A172 (cell line): ENCODE measurements at regions not wholly inside any gene's neighbourhood (a gene's known extent, or its start where the extent isn't known, plus 50 kb on each side); places are given as distances from the start of the nearest gene placed in this dataset.

Source experiments
- DNase-seq: peaks from one replicate; pipeline ENCODE4 v3.0.0-alpha.2; 2015; ENCODE audit warnings: low spot score

DNA sequence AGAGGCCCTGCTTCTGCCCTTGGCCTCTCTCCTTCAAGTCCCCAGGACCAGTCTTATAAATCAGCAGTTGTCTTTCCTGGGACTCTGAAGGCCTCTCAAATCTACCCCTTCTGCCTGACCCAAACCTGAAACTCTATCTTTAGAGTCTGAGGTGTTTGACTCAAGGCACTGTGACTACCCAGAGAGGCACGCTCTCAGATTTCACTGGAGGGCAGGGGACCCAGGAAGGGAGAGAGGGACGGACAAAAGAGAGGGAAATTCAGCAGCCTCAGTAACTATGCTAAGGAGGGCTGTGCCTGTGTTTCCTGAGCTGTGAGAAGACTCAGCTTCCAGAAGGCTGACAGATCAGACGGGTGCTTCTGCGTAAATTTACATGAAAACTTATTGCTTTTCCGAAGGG is 217.8 kb downstream of the HAUS1 start:
- DNase-seq, result no peak

DNA sequence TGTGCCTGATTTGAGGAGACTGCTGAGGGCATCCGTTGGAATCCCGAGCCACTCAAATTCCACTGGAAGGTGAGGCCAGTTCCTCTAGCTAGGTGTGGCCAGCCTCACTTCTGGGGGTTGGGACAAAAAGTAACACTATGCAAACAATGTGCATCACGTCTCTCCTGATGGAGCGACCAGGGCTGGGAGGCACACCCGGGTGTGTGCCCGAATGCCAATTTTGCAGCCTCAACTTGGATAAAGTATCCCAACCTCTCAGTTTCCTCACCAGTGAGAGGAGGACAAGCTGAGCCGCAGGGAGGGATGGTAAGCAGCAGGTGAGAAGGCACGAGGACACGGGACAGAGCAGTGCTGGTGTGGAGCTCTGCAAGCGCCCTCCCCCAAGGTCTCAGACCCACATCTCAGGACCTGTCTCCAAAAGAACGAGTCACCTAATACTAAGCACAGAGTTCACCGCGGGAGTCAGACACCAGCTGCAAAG is 218.3 kb downstream of the HAUS1 start:
- DNase-seq, result peak; percentile 2

DNA sequence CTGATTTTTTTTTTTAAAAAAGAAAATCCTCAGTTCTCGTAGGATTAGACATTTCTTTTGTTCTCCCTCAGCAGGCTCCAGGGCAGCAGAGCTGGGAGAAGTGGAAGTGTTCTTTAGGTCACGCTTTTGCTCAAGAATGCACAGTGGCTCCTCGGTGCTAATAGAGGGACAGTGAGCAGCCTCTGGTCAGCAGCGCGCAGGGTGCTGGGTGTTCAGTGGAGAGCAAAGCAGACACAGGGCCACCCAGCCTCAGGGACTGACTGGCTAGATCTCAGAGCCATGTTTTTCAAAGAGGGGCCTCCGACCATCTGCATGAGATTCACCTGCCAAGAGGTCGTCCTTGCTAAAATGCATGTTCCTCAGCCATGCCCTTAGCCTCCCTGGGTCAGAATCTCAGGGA is 218.8 kb downstream of the HAUS1 start:
- DNase-seq, result no peak

- peak; percentile 39 for DNase-seq
These were observed 220.1 kb downstream of the HAUS1 start for GRCh38 chr18:46324087-46324955.

GRCh38 chr18:46325895-46326294 is 221.7 kb downstream of the HAUS1 start:
- DNase-seq, result no peak

DNA sequence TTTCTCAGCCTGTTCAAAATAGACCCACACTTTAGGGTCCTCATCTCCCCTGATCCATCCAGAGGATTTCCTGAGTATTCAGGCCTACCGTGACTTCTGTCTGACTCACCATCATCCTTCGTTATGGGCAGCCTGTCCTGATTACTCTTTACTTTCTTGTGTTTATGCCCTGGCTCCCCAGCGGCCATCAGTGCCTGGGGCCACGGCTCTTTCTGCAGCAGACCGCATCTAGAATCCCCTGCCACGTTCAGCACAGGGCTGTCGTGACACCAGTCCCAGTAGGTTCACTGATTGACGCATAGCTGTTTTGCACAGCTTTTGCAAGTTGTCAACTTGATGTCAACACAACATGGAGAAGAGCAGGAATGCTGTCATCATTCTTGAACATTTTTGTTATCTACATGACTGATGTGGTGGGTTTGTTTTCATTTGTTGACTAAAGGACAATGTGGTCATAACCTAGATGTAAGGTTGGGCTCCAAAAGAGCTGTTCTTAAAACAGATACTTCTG is 225.6 kb downstream of the HAUS1 start:
- DNase-seq, result no peak

DNA sequence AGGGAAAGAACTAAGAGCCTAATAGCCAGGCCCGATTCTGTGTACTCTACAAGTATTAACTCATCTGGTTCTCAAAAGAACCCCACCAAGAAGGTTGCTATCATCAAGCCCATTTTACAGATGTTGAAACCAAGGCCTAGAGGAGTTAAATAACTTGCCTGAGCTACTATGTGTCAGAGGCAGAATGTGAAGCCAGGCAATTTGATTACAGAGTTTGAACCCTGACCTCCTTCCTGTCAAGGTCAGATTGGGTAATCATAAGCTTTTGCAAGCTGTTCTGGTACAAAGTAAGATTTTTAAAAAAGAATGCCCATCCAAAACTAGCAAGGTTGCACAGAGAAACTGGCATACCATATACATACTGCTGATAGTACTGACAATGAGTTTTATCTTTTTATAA is 227.1 kb downstream of the HAUS1 start:
- DNase-seq, result no peak

- no peak for DNase-seq
These were observed 228.2 kb downstream of the HAUS1 start for GRCh38 chr18:46332286-46332801.

- no peak for DNase-seq
These were observed 228.7 kb downstream of the HAUS1 start for GRCh38 chr18:46332921-46333341.

DNA sequence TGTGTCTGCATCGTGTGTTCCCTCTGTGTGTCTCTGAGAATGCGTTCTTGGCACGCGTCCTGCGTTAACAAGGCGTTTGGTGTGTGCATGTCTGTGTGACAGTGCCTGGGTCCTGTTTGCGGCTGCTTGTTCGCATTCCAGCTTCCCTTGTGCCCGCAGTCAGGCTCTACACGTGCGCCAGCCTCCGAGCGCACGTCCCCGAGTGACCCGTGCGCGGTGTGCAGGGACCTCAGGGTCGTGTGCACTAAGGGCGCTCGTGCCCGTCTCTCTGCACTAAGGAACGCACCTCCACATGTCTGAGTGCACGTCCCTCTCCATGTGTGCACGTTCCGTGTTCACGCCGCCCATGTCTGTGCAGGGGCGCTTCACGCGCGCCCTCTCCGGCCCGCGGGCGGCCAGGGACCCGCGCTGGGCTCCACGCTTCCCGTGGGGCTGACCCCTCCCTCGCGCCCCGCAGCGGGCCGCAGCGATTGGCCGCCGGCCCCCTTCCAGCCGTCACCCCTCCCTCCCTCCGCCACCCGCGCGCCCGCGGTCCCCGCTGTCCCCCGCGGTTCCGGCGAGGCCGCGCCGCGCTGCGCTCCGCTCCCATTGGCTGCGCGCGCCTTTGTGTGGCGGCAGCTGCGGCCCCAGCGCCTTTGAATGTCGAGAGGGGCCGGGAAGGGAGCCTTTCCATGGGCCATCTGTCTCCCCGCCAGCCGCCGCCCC is 229.4 kb downstream of the HAUS1 start:
- no peak for DNase-seq

DNA sequence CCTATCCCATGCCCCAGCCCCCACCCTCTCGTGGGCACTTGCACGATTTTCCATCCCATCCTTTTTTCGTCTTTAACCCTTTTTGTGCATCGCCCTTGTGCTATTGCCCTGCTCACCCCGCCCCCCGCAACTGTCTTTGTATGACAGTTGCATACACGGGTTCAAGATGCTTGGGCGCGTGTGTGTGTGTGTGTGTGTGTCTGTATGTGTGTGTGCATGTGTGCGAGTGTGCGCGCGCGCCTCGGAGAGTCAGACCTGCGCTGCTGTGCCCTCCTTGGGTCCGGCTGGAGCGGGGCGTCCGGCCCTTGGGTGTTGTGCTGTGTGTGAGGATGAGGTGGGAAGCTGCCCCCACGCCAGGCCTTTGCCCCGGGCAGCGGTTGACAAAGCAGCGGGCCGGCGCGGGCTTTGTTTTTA is 230.7 kb downstream of the HAUS1 start:
- no peak for DNase-seq

DNA sequence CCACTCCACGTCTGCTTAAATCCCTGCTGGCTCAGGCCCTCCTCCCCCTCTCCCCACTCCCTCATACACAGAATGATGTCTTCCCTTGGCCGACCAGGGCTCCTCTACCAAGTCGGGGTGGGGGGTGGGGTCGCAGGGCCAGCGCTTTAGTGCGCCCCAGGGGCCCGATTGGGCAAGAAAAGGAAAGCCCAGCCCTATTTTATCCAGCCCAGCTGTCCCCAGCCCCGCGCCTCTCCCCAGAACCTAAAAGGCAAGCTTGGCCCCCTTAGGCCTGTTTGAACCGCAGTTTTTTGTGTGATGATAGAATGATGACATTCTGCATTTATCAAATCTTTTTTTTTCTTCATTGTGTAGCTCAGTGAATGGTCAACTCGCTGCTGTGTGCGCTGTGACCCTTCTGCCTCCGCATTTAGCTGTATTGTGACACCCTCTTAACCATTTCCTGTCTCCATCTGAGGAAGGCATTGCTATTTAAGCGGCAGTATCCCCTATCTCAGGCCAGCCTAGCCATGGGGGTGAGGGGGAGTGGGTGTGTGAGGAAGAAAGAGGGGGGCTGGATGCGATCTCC is 231.4 kb downstream of the HAUS1 start:
- no peak for DNase-seq

DNA sequence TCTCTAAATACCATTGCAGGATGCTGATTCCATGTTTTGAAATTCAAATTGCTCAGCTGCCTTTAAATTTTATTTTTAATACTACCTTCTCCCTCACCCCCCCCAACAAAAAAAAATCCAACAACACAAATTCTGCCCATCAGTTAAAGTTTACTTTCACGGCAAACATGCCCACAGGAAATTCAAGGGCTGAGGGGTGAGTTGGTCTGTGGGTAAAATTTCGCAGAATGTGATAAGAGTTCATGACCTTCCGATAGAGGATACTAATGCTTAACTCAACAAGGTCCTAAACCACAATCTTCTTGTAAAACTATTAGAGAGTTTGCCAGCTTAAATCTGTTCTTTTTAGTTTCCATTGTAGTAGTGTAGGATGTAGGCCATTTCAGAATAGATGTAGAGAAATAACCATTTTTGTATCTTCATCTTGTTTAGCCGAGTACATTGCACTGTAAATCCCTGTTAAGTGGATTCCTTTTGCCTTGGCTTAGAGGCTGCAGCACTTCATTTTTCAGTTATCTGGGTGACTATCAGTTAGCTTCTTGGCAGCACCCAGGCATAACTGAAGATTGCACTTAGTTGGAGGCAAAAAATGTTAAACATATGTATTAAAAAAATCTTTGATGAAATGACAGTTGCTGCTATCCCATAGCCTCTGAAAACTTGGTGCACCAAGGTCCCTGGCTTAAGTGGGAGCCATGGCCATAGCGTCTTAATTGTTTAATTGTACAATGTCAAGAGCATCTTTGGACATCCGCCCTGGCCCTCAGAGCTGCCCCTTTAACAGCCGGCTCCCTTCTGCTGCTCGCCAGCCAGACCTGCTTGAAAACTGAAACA is 232.3 kb downstream of the HAUS1 start:
- DNase-seq, result no peak

- no peak for DNase-seq
These were observed 233.1 kb downstream of the HAUS1 start for GRCh38 chr18:46337271-46337670.

DNA sequence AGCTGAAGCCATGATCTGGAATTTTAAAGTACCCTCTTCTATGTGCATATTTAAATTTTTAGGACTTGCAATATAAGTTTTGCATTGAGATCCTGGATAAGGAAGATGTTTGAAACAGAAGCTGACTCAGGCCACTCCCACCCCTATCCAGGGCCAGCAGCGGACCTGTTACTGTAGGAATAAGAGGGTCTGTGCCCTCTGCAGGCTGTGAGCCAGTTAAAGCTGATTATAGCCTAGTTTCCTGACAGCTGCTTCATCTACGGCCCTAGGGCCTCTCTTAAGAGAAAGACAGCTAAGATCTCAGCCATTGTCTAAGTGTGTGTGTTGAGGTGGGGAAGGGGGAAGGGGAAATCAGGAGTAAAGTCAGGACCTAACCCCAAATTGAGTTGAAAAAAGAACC is 234.0 kb downstream of the HAUS1 start:
- DNase-seq, result no peak

DNA sequence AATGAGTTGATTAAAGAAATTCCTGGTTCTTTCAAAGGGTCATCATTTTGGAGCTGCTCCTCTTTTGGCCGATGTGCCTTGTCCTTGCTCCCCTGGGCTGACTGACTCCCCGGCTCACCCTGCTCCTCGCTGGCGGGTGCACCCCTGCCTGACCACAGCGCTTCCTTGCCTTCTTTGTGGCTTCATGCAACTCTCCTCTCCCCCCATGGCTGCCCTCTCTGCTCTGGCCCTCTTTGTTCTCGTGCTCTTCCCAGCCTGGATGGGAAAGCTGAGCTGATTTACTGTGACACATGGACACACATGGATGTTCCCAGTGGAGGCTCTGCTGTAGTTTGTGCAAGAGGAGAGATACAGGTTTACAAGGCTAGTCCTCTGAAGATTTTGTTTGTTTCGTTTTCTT is 234.6 kb downstream of the HAUS1 start:
- DNase-seq, result no peak

DNA sequence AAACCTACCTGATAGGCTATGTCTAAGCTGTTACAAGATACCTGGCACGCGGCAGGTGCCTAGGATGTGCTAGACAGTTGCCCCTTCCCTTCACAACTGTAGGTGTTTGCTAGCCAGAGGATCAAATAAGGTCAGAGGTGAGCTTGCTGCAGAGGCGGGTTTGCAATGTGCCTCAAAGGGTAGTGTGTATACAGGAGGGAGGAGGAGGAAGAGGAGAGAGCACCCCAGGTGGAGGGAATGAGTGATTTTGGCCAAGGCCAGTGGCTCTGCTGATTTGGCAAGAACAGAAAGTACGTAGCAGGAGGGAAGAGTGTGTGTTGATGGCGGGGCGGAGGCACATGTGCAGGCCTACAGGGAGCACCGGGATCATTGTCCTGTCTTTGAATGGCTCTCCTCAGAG is 236.5 kb downstream of the HAUS1 start:
- DNase-seq, result no peak

- no peak for DNase-seq
These were observed 237.9 kb downstream of the HAUS1 start for GRCh38 chr18:46341986-46342525.

GRCh38 chr18:46343456-46343855 is 239.3 kb downstream of the HAUS1 start:
- DNase-seq, result no peak

DNA sequence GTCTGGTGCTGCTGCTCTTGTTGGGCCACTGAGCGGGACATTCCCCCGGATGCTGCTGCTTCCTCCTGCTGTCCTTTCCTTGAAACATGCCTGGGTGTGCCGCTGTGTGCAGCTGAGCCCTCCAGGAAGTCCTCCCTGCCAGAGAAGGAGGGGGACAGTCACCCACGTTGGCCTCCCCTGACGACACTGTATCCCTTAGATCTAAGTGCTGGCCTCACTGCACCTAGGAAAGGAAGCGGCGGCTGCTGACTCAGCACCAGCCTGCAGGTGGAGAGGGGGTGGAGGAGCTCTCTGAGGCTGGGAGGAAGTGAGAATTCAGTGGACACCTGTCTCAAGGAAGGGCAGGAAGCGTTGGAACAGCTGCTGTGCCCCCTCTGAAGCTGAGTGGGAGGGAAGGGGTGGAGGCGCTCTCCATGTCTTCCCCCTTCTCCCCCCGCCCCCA is 239.8 kb downstream of the HAUS1 start:
- no peak for DNase-seq
